ENCODE measurements at regions not wholly inside any gene's neighbourhood (a gene's known extent, or its start where the extent isn't known, plus 50 kb on each side); places are given as distances from the start of the nearest gene placed in this dataset.
"Not testable (repeated sequence)": the region's sequence is repeated elsewhere in the genome, so short reads cannot be mapped to it uniquely, and the experiment has no call there.

- no peak overlapping the region for H3K4me3 ChIP-seq (replicated peaks in 1 of 2; ENCODE audit: low read depth in 2 of 2, low read length in 2 of 2)
- no peak for DNase-seq (ENCODE audit: low read depth in 2 of 2)
- TF ChIP-seq CTCF (IDR thresholded peaks at IDR 0.05; ENCODE audit: low read depth, low read length) = no peak
Observed at GRCh38 chr5:90267646-90268045, 141.9 kb downstream of the CETN3 start.

- TF ChIP-seq CTCF (IDR thresholded peaks at IDR 0.05; ENCODE audit: low read depth, low read length) = no peak
Observed at GRCh38 chr5:90265545-90265857, 144.1 kb downstream of the CETN3 start.

DNA sequence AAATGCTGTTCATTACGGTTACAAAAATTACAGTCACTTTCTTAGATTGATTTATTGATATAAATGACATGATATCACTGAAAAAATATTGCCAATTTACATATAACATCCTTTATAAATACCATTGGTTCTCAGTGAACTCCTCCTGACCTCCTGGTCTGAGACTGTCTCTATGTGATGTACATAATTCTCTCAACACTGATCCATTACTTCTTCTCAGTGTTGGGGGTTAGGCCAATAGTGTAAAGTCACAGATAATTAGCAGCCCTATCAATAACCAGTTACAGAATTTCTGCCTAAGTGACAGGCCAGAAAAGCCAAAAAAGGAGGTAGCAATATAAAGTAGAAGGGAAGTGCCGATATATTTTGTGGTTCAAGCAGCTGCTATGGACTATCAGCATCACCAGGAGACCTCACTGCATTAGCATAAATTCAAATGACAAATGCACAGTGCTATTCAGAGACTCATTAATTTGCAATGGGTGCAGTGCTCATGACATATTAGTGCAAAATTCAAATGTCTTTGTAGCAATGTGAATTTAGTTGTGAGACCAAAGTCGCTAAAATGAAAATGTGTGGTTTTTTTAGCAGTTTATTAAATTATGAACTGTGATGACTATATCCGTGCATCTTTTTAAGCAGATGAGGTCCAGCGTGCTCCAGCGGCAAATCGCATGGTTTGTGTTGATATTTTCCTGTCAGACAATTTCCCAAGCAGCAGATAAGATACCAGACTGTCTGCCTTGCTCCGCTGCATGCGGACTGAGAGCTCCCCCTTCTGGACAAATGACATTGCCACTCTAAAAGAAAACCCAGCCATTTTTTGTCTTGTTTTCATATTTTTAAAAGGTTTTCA is 144.6 kb downstream of the CETN3 start:
- no peak overlapping the region for H3K4me3 ChIP-seq (replicated peaks in 1 of 2; ENCODE audit: low read depth in 2 of 2, low read length in 2 of 2)
- DNase-seq (ENCODE audit: low read depth in 2 of 2) = peak; percentile 79 to 81
- peak; percentile 92 for TF ChIP-seq CTCF (IDR thresholded peaks at IDR 0.05; ENCODE audit: low read depth, low read length)

More at GRCh38 chr5:90265545-90265857, 144.1 kb downstream of the CETN3 start:
- no peak for DNase-seq (ENCODE audit: low read depth in 2 of 2)
- H3K4me3 ChIP-seq (replicated peaks in 1 of 2; ENCODE audit: low read depth in 2 of 2, low read length in 2 of 2) = no peak overlapping the region

DNA sequence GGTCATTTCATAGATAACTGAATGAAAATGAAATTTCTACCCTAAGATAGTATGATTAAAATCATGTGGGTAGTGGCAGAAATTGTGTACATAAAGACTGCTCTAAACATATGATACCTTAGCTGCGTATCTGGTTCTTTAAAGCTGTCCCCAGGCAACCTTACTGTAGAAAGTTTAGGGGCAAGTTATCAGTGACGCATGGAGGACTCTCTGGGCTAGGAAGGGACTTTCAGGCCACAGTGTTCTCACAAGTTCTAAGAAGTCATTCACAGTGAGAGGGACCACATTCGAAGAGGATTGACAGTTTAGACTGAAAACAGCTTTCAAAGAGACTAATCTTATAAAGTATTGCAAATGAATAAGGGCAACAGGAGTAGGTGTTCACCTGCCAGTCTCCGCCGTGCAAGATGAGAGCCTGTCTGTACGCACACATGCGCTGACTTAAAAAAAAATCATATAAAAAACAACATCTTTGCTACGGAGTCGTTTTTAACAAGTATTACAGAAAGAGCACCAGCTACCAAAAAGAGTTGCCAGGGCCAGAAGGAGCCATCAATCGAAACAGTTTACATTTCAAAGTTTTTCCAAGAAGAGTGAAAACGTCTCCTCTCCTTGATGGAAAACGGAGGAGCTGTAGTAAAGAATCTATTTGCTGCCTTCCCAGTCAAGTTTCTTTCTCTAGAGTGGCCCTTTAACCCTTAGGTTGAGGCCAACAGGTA is 146.3 kb downstream of the CETN3 start:
- no peak overlapping the region for H3K4me3 ChIP-seq (replicated peaks in 1 of 2; ENCODE audit: low read depth in 2 of 2, low read length in 2 of 2)
- DNase-seq (ENCODE audit: low read depth in 2 of 2) = no peak
- no peak for TF ChIP-seq CTCF (IDR thresholded peaks at IDR 0.05; ENCODE audit: low read depth, low read length)

GRCh38 chr5:90251447-90251846 is 158.1 kb downstream of the CETN3 start:
- no peak overlapping the region for H3K4me3 ChIP-seq (replicated peaks in 1 of 2; ENCODE audit: low read depth in 2 of 2, low read length in 2 of 2)
- no peak for TF ChIP-seq CTCF (IDR thresholded peaks at IDR 0.05; ENCODE audit: low read depth, low read length)
- no peak for DNase-seq (ENCODE audit: low read depth in 2 of 2)

- TF ChIP-seq CTCF (IDR thresholded peaks at IDR 0.05; ENCODE audit: low read depth, low read length) = no peak
- no peak for DNase-seq (ENCODE audit: low read depth in 2 of 2)
- H3K4me3 ChIP-seq (replicated peaks in 1 of 2; ENCODE audit: low read depth in 2 of 2, low read length in 2 of 2) = no peak overlapping the region
Observed at GRCh38 chr5:90248640-90249039, 160.9 kb downstream of the CETN3 start.

GRCh38 chr5:90243848-90244247 is 165.7 kb downstream of the CETN3 start:
- DNase-seq (ENCODE audit: low read depth in 2 of 2); H3K4me3 ChIP-seq (replicated peaks in 1 of 2; ENCODE audit: low read depth in 2 of 2, low read length in 2 of 2): not testable (repeated sequence)

All from cardiac fibroblast (primary cell).